GM23248 (cell line): ENCODE measurements at regions not wholly inside any gene's neighbourhood (a gene's known extent, or its start where the extent isn't known, plus 50 kb on each side); places are given as distances from the start of the nearest gene placed in this dataset.

ENCODE experiments used
- EZH2 ChIP-seq: fragments of 200-600 bp; sonication (generic); IDR thresholded peaks from 2 replicates; pipeline ENCODE4 v1.6.1; 2018; ENCODE audit warnings: antibody characterized with exemption, mild to moderate bottlenecking; ENCODE audit not compliant: insufficient read depth, poor library complexity, severe bottlenecking
- EZH2phosphoT487 ChIP-seq: fragments of 200-600 bp; sonication (generic); IDR thresholded peaks from 2 replicates; pipeline ENCODE4 v1.6.1; 2018; ENCODE audit warnings: antibody characterized with exemption, moderate library complexity, mild to moderate bottlenecking, low read depth; ENCODE audit not compliant: insufficient read depth

DNA sequence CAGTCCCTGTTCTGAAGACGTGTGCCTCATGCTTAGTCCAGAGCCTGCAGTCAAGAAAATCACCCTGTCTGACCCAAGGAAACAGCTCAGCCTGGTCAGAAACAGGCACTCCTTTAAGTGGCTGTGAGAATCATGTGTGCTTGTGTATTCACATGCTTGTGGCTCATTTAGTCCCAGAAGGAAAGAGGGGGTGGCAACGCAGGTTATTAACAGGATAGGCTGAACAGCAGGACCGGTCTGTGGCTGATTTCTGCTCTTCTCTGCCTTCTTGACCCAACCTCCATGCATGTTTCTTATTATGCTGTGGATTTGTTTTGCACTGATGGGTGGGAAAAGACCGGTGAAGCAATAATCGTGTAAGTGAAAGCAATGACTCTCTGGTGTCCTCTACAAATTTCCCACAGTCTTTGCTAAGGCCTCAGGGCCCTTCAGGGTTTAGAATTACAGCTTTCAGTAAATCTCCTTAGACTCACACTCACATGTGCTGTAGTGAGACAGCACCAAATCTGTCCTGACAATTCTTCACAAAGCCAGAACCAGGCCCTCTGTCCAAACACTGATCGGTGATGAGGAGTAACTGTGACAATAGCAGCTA lies 288.1 kb downstream of the ETS1 start:
- TF ChIP-seq EZH2 (no peak), EZH2phosphoT487 (no peak)
